NCI-H748 (cell line): ENCODE measurements at regions not wholly inside any gene's neighbourhood (a gene's known extent, or its start where the extent isn't known, plus 50 kb on each side); places are given as distances from the start of the nearest gene placed in this dataset.
"Not testable (repeated sequence)": the region's sequence is repeated elsewhere in the genome, so short reads cannot be mapped to it uniquely, and the experiment has no call there.

Experiments used
- DNase-seq: peaks from one replicate; lab custom pipeline; 2025; ENCODE audit not compliant: unreplicated experiment; lab: John Stamatoyannopoulos, UW

- no peak for DNase-seq
These were observed 842.7 kb upstream of the SLC10A2 start for GRCh38 chr13:103908911-103909310.

DNA sequence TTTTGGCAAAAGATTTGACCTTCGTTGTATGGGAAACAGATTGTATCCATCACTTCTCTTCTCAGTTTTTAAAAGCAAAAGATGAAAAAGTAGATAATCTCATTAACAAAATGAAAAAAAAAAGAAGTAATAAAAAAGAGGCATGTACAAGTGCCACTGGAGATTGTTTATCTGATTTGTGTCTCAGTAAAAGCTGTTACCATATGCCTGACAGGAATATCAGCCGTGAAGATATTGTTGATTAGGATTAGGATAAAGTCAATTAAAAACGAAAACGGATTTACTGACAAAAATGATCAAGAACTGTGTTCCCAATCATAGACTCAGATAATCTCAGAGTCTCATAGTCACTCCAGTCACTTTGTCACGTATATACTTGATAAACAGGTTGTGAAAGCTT lies 842.1 kb upstream of the SLC10A2 start:
- no peak for DNase-seq

- DNase-seq: no peak
These were observed 837.6 kb upstream of the SLC10A2 start for GRCh38 chr13:103903790-103904189.

DNA sequence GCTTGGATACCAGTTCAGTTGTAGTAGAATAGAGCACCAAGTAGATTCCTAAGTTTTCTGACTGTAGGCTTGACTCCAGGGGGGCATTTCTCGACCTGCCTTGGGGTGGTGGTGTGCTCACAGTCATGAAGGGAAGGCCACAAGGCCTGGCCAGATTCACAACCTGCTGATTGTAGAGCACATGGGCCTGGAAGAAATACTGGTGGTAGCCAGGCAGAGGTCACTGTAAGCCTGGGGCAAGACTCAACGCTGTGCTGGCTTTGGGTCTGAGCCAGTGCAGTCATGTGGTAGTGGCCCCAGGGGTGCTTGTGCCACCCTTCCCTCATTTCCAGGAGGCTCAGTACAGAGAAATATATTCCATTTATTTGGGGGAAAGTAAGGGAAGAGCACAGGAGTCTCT lies 832.3 kb upstream of the SLC10A2 start:
- no peak for DNase-seq

DNA sequence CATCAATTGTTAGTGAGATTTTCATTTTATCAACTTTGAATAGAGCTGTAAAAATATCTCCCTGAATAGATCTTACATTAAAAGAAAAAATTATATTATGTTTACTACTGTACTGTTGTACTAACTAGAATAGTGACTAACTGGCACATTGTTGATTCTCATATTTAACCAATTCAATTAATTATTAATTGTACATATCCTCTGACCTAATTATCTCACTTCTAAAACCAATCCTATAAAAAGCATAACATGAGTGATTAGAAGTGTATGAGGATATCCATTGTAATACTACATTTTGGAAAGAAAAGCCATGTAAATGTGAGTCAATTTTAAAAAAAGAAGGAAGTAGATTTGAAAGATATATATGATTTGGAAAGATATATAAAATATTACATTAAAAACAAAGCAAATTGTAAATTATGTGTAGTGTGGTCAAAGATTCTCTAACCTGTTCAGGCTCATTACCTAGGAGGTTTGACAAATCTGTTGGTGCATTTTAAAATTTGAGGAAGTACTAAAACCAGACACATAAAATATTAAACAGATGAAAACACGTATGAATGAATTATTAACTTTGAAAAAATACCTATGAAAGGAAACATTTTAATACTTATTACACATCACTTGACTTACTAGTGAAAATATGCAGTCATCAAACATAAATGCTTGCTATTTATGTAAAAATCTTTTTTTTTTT lies 829.8 kb upstream of the SLC10A2 start:
- DNase-seq: no peak

- DNase-seq: no peak
These were observed 828.4 kb upstream of the SLC10A2 start for GRCh38 chr13:103894626-103895025.

DNA sequence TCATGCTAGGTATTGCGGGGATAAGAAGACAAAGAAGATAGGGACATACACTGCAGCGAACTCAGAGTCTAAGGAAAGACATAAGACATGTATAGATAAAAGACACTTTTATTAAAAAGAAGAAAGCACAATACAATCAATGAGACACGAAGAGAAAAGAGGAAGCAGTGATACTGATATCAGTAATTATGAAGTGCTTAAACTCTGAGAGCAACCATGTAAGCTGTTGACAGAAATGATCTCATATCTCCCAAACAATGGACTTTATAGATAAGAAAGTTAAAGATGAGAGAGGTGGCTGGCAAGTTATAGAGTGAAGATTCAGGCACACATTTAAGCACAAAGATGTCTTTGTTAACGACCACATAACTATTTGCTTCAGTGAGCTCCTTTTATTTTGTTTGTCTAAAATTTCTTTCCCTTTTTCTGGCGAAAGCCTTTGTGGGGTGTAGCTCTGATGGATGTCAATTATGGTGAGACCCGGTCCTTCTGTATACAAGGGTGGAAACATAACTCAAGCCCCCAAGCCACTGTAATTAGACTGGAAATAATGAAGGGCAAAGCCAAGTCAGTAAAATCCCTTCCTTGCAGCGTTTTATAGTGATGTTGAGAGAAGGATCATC lies 818.0 kb upstream of the SLC10A2 start:
- DNase-seq: no peak

DNA sequence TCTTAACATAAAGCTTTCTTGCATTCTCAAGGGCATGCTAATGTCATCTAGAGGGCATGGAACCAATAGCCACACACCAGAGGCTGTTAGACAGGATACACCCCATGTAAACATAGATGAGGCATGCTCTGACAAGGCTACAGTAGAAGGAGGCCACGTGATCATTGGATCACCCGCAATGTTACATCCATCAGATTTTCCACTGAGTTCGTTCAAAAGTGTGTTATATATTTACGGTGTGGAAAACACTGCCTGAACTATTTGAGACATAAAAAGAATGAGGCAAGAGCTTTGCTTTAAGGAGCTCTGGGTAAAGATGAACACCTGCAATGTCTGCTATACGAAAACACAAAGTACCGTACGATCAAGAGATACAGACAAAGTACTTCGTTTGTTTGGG lies 817.5 kb upstream of the SLC10A2 start:
- DNase-seq: no peak

- peak; percentile 71 for DNase-seq
These were observed 816.9 kb upstream of the SLC10A2 start for GRCh38 chr13:103883164-103883563.

GRCh38 chr13:103880146-103880545 lies 813.9 kb upstream of the SLC10A2 start:
- not testable (repeated sequence) for DNase-seq

DNA sequence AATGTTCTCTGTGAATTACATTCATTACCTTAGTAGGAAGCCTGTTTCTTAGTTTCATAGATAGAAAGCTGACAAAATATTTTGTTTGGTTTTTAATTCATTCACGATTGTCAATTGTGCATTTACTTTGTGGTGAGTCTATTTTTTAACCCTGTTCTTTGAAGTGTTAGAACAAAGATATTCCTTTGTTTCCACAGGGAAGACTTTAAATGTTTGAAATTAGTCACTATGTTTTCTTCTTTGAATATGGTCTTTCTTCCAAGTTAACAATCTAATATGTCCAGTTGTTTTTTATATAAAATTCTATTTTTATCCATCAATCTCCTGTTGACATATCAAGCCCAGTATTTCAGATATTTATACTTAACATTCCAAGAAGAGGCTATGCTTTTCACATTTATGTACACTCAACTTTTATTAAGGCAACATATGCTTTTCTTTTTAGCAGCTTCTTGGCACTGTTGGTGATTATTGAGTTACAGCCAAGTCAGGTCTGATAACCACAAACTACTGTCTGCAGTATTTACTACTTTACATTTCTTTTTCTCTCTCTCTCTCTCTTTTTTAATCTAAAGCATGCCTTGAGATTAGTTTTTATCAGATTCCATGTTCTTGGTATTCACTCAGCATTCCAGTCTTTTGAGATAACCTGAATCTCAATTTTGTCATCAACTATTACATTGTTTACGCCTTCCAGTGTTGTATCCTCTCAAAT lies 812.8 kb upstream of the SLC10A2 start:
- DNase-seq: no peak

DNA sequence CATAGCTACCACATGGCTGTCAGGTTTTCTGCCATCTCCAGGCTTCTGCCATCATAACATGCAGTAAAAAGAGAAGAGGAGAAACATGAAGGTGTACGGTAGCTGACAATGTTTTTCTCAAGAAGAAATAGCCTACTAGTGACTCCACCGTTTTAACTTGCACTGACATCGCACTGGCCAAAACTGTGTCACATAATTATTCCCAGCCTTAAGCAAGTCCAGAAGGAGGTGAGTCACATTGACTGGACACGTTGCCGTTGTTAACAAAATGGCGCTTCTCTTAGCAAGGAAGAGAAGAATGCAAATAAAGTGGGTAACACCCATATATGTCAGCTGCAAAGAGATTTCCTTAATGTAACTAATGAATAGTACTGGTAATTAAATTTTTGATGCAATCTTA lies 810.4 kb upstream of the SLC10A2 start:
- no peak for DNase-seq

DNA sequence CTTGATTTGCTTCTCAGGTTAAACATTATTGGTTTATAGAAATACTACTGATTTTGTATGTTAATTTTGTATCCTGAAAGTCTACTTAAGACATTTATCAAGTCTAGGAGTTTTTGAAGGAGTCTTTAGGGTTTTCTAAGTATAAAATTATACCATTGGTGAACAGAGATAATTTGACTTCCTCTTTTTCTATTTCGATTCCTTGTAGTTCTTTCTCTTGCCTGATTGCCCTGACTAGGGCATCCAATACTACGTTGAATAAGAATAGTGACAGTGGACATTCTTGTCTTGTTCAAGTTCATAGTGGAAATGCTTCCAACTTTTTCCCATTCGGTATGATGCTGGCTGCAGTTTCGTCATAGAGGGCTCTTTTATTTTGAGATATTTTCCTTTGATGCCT lies 807.5 kb upstream of the SLC10A2 start:
- DNase-seq: no peak

DNA sequence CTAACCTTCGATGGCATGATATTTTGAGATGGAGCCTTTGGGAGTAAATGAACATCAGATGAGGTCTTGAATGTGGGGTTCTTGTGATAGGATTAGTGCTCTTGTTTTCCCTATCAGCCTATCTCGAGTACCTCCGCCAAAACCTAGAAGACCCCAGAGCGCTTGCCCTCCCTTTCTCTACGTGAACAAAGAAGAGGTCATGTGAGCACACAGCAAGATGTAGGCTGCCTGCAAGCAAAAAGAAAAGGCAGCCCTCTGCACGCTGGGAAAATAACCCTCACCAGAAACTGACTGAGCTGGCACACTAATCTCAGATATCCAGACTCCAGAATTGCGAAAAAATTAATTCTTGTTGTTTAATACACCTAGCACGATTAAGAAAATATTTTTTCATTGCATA lies 799.8 kb upstream of the SLC10A2 start:
- DNase-seq: no peak

DNA sequence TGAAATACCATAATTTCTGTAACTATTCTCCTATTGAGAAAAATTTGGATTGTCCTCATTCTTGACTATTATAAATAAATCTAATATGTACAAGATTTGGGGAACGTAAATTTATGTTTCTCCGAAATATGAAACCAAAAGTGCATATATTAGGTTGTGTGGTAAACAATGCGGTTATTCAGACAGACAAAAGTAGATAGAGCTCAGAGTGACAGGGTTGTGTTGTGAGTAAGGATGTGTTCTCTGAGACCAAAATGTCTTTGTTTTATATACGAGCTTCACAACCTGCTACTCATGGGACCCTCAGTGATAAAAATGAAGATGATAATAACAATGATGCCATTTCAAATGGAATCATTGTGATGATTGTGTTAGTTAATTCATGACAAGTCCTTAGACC lies 796.3 kb upstream of the SLC10A2 start:
- no peak for DNase-seq

- DNase-seq: no peak
These were observed 793.7 kb upstream of the SLC10A2 start for GRCh38 chr13:103859952-103860351.

DNA sequence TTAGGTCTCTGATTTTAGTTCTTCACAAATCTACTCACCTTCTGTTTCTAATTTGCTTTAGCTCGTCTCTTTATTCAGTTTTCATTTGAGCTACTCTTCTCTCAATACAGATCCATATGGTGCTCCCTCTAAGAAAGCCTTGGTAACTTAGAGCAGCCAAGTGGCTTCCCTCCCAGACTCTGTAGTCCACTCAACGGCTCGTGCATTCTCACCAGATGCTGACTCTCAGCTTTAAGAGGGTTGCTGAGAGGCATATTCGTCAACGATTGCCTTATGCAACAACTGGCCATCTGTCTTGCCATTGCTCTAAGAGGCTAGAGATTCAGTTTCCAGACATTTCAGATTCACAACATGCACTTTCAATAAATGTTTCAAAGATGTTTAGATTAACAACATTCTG lies 785.8 kb upstream of the SLC10A2 start:
- DNase-seq: no peak

- no peak for DNase-seq
These were observed 778.3 kb upstream of the SLC10A2 start for GRCh38 chr13:103844471-103844870.

GRCh38 chr13:103839460-103839859 lies 773.2 kb upstream of the SLC10A2 start:
- DNase-seq: peak; percentile 24

- DNase-seq: no peak
These were observed 768.8 kb upstream of the SLC10A2 start for GRCh38 chr13:103835052-103835451.

DNA sequence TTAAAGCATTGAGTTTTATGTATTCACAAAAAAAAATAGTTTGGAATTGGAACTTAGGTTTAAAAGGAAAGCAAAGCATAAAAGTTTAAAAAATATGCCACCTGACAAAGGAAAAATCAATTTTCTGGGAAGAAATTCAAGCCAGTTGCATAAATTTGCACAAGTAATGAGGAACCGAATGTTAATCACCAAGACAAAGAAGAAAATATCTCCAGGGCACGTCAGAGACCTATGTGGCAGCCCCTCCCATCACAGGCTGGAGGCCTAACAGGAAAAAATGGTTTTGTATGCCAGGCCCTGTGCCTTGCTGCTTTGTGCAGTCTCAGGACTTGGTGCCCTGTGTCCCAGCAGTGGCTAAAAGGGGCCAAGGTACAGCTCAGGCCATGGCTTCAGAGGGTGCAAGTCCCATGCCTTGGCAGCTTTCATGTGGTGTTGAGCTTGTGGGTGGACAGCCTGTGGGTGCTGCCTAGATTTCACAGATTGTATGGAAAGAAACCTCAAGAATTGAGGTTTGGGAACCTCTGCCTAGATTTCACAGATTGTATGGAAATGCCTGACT lies 767.2 kb upstream of the SLC10A2 start:
- no peak for DNase-seq

DNA sequence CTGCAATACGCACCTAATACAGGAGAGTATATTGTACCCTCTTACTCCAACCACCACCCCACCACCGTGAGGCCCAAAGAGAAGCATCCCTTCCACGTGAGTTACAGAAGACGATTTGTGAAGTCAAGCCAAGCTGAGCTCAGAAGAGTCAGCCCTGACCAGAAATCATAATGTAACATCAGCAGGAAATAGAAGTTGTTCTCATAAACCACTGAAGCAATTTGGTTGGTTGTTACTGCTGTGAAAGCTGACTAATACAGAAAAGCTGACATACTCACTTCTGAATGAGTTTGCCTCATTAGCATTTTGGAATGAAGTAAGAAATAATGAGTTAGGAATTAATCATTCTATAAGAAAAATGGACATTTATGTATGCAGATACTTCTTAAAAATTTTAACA lies 749.4 kb upstream of the SLC10A2 start:
- DNase-seq: no peak
